ENCODE measurements at regions not wholly inside any gene's neighbourhood (a gene's known extent, or its start where the extent isn't known, plus 50 kb on each side); places are given as distances from the start of the nearest gene placed in this dataset.

DNA sequence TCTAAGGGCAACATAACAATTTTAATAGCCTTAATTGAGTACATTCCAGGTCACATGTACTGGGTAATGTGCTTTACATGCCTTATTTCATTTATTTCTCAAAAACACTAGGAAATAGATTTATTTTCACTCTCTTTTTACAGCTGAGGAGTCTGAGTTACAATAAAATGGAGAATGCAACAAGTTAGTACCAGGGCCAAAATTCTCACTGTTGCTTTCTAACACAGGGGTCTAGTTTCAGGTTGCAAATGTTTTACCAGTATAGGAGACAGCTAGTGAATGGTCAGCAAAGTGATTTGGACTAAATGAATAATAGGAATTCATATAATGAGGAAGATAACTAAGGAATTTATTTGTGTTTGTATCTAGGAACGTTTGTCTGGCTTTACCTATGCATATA lies 137.3 kb downstream of the RASSF9 start:
- TF ChIP-seq RAD21 (IDR thresholded peaks at IDR 0.05; ENCODE audit: low read length) (no peak), YY1 (IDR thresholded peaks at IDR 0.05; ENCODE audit: low read depth) (no peak), JUND (IDR thresholded peaks at IDR 0.05) (no peak), RCOR1 (IDR thresholded peaks at IDR 0.05; ENCODE audit: low read length) (no peak), RXRA (IDR thresholded peaks at IDR 0.05; ENCODE audit: borderline replicate concordance, low read depth) (no peak), USF2 (IDR thresholded peaks at IDR 0.05; ENCODE audit: borderline replicate concordance, low read depth, low read length) (no peak), EP300 (IDR thresholded peaks at IDR 0.05; ENCODE audit: borderline replicate concordance in 1 of 2, low read depth in 1 of 2, low read length in 1 of 2) (no peak), FOXJ3 (CRISPR knock-in tag; IDR thresholded peaks at IDR 0.05) (no peak), TCF12 (IDR thresholded peaks at IDR 0.05) (no peak), NRF1 (IDR thresholded peaks at IDR 0.05; ENCODE audit: low read depth, low read length) (no peak), GABPA (IDR thresholded peaks at IDR 0.05; ENCODE audit: low read depth) (no peak), EZH2phosphoT487 (IDR thresholded peaks at IDR 0.05; ENCODE audit: borderline replicate concordance, low read depth) (no peak)
- TF ChIP-seq, protein P1, sequence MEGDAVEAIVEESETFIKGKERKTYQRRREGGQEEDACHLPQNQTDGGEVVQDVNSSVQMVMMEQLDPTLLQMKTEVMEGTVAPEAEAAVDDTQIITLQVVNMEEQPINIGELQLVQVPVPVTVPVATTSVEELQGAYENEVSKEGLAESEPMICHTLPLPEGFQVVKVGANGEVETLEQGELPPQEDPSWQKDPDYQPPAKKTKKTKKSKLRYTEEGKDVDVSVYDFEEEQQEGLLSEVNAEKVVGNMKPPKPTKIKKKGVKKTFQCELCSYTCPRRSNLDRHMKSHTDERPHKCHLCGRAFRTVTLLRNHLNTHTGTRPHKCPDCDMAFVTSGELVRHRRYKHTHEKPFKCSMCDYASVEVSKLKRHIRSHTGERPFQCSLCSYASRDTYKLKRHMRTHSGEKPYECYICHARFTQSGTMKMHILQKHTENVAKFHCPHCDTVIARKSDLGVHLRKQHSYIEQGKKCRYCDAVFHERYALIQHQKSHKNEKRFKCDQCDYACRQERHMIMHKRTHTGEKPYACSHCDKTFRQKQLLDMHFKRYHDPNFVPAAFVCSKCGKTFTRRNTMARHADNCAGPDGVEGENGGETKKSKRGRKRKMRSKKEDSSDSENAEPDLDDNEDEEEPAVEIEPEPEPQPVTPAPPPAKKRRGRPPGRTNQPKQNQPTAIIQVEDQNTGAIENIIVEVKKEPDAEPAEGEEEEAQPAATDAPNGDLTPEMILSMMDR (IDR thresholded peaks at IDR 0.05) = no peak
- TF ChIP-seq, protein P2, sequence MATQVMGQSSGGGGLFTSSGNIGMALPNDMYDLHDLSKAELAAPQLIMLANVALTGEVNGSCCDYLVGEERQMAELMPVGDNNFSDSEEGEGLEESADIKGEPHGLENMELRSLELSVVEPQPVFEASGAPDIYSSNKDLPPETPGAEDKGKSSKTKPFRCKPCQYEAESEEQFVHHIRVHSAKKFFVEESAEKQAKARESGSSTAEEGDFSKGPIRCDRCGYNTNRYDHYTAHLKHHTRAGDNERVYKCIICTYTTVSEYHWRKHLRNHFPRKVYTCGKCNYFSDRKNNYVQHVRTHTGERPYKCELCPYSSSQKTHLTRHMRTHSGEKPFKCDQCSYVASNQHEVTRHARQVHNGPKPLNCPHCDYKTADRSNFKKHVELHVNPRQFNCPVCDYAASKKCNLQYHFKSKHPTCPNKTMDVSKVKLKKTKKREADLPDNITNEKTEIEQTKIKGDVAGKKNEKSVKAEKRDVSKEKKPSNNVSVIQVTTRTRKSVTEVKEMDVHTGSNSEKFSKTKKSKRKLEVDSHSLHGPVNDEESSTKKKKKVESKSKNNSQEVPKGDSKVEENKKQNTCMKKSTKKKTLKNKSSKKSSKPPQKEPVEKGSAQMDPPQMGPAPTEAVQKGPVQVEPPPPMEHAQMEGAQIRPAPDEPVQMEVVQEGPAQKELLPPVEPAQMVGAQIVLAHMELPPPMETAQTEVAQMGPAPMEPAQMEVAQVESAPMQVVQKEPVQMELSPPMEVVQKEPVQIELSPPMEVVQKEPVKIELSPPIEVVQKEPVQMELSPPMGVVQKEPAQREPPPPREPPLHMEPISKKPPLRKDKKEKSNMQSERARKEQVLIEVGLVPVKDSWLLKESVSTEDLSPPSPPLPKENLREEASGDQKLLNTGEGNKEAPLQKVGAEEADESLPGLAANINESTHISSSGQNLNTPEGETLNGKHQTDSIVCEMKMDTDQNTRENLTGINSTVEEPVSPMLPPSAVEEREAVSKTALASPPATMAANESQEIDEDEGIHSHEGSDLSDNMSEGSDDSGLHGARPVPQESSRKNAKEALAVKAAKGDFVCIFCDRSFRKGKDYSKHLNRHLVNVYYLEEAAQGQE (IDR thresholded peaks at IDR 0.05; ENCODE audit: low read depth, low read length) = no peak
